ENCODE measurements at regions not wholly inside any gene's neighbourhood (a gene's known extent, or its start where the extent isn't known, plus 50 kb on each side); places are given as distances from the start of the nearest gene placed in this dataset.

GRCh38 chr17:20914658-20915057 is 128.2 kb downstream of the USP22 start:
- no peak for TF ChIP-seq POLR2A (IDR thresholded peaks at IDR 0.05)
- no peak for TF ChIP-seq CTCF (IDR thresholded peaks at IDR 0.05)
